GM21423 (cell line): ENCODE measurements at regions not wholly inside any gene's neighbourhood (a gene's known extent, or its start where the extent isn't known, plus 50 kb on each side); places are given as distances from the start of the nearest gene placed in this dataset.

Experiments
- ATAC-seq: cut with Tn5 transposase; IDR thresholded peaks from one replicate; pipeline ENCODE4 v1.9.1; 2021; ENCODE audit warnings: mild to moderate bottlenecking, moderate library complexity; ENCODE audit not compliant: unreplicated experiment

DNA sequence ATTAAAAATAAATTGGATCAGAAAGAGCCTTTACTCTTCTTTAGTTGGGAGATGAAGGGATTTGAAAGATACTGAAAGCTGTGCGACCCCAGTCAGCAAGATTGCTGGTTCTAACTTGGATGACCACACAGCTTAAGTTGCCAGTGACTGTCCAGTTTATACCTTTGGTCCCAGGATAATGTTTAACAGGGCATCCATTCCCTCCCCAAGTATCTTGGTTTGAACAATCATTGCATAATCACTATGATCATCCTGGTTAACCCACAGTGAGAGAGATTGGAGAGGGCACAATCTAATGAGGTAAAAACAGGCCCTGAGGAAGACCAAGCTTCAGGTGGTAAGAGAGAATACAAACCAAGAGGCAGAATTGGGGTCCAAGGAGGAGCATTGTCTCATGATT is 798.3 kb downstream of the MAFB start:
- ATAC-seq, result no peak

DNA sequence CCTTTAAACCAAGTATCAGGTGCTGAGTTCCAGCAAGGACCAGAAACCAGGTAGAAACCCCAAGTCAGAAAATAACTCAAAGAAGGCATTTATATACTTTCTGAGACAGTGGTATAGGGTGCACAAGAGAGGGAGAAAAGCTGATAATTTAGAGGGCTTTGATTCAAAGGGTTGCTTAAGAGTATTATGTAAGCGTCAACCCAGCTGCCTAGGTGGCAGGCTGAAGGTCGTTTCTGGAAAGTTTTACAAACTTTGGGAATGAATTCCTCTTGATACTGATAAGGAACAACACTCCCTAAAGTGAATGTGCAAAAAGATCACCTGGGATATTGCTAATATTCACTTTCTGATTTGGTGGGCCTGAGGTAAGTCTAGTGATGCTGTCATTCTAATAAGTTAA is 800.7 kb downstream of the MAFB start:
- no peak for ATAC-seq

DNA sequence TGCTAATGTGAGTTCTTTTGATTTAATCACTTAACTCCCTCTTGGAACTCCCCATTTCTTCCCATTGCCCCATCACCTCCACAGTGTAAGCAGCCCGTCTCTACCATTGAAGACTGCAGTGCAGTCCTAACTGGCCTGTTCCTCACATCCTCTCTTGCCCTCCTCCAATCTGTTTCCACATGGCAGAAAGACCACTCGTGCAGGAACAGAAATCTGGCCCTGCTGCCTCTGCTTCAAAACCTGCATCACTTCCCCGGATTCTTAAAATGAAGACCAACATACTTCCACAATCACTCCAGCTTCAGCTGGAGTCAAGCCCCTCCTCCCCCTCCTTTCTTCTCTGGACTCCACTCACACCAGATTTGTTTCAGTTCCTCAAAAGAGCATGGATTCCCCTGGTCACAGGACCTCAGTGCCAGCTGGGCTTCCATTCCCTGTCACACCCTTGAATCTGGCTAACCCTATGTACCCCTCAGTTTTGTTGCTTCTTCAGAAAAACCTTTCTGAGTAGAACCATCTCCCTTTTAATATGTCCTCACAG is 802.3 kb downstream of the MAFB start:
- ATAC-seq, result no peak

DNA sequence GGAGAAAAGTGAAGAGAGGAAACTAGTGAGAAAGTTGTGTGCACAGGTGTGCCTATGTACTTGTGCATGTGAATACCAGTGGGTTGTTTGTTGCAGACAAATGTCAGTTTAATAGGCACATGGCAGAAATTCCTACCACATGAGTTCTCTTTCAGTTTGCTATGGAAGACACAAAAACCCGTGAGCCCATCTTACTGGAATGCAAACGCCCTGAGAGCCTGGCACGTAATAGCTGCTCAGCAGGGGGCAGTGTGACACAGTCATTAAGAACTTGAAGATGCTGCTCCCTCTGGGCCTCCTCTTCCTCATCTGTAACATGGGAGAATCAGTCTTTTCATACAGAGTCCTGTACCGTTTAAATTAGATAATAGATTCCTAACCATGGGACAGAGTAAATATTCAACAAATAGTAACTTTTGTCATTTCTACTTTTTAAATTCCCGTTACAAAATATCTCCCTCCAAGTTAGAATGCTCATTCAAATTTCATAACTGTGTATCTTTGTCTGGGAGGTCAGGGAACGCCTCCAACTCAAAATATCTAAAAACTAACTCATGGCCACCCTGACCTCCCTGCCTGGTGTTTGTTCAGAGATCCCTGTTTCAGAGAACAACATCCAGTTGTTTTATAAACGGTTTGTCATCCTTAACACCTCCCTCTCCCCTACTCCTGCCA is 802.9 kb downstream of the MAFB start:
- no peak for ATAC-seq

DNA sequence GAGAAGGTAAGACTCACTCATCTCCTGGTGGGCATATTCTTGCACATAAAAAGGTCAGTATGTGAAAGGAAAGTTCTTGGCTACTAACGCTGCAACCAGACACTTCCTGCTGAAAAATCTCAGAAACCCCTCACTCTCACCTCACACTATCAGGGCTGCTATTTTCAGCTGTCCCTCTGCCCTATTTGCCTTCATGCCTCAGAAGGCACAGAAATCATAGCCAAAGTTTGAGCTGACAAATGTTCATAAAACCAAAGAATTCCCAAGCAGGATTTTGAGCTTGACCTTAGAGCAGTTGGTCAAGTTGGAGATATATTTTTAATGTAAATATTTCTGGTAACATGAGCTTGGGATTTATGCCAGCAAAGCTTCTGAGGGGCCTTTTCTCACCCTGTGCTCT is 806.2 kb downstream of the MAFB start:
- no peak for ATAC-seq

DNA sequence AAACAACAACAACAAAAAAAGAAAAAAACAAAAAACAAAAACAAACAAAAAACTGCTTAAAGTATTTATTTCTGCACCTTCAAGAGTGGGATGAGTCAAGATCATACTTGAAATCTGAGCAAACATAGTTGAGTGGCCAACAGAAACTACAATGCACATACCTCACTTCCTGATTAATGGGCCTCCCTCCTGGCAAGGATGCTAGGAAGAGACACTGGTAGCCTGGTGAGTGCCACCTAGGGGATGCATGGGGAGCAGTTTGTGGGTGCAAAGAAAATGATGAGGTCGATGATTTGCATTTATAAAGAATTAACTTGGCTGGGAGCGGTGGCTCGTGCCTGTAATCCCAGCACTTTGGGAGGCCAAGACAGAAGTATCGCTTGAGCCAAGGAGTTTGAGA is 808.1 kb downstream of the MAFB start:
- ATAC-seq, result no peak

DNA sequence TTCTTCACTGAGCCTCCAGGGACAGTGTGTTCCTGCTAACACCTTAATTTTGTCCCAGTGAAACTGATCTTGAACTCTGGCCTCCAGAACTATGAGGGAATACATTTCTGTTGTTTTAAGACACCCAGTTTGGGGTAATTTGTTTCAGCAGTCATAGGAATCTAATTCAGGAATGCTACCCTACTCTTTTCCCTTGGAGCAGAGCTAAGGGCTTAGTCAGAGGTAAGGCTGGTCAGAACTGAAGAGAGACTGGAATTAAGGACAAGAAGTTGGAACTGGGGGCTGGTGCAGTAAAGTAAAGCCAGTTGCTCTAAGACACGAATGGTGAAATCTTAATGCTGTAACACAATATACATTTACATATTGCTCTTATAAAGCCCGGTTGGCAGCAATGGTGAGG is 809.7 kb downstream of the MAFB start:
- no peak for ATAC-seq

DNA sequence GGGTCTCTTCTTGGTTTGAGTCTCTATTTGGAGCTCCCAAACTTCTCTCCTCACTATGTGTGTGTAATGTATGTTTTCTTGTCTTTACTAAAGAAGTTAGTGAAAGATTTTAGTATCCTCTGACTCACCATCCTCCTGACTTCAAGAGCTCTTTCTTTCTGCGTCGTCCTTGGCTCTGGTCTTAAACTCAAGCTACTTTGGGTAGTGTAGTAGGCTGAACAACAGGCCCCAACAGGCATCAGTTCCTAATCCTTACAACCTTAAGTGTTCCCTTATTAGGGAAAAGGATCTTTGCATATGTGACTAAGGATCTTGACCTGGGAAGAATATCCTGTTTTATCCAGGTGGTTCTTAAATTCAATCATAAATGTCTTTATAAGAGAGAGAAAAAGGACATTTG is 810.2 kb downstream of the MAFB start:
- ATAC-seq, result no peak

DNA sequence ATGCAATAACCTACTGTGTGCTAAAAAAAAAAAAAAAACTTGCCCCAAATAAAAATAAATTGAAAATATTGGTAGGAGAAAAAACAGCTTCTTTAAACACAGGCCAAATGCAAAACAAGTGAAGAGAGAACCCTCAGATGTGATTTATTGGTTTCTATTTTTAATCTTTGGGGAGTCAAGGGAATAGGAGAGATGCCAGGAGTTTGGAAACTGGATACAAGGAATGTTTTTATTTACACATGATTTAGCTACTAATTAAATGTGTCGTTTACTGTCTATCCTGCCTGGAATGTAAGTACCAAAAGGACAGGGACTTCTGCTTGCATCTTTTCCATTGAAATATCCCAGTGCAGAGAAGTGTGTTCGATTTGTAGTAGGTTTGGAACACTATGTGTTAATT is 810.7 kb downstream of the MAFB start:
- ATAC-seq, result no peak

DNA sequence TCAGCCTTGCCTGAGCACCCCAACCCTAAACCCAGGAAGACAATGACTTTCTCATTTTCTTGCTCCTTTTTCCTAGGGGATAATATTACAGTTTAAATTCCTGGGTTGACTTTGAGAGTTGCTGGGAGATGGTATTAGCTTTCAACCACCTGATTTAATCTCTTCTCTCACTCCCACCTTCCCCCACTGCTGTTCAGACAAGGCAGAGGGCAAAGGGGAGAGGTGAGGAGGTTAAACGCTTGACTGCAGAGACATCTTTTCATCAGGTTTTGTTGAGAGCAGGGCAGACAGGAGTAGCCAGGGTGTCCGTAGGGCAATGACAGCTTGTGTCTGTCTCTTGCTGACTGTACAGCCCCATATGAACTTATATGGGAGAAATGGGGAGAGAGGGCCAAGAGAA is 811.2 kb downstream of the MAFB start:
- ATAC-seq, result no peak

DNA sequence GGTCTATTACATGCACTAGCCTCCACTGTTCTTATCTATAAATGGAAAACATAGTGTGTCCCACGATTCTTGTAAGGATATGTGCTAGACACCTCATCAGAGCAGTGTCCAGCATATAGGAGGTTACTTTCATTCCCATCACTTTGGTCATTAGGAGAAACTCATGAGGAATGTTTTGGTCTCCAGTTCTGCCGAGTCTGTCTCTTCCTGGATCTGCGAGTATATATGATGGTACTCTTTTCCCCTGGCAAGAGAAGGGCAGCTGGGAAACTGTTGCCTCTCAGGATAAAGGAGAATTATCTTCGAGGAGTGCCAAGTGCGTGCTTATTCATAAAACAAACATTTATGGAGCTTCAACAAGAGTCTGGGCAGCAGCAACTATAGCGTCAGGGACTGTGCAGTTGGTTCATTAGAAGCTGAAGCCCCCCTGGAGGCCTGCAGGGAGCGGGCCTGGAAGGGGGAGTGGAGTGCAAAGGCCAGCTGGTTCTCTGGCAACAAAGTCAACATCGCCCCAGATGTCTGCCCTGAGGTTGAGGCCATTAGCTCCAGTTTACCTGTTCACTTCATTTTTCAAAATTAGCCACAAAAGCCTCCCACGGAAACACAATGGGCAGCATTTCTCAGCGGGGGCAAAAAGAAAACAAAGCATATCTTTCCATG is 811.9 kb downstream of the MAFB start:
- ATAC-seq, result no peak

DNA sequence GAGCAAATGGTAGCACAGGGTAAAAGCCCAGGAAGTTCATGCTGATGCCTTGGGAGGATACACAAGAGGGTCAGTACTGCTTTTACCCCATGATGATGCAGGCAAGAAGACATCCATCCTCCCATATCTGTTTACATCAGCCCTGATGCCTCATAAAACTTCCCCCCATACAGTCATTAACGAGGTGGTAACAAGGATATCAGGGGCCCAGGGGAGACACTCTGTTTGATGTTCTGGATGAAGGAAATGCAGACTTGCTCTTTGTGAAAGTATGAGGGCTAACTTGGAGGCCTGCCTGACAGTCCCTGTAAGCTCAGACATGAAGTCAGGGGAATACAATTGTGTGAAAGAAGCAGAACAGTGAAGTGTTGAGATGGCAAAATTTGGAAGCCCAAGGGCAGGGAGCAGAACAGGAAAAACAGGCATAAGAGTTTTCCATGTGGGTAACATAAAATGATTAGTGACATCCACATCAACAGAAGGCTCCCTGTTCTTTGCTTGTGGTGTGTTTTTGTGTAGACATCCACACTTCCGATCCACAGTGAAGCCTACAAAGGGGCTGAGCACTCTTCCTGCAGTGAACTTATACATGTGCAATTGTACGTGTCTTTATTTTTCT is 813.4 kb downstream of the MAFB start:
- ATAC-seq, result no peak

DNA sequence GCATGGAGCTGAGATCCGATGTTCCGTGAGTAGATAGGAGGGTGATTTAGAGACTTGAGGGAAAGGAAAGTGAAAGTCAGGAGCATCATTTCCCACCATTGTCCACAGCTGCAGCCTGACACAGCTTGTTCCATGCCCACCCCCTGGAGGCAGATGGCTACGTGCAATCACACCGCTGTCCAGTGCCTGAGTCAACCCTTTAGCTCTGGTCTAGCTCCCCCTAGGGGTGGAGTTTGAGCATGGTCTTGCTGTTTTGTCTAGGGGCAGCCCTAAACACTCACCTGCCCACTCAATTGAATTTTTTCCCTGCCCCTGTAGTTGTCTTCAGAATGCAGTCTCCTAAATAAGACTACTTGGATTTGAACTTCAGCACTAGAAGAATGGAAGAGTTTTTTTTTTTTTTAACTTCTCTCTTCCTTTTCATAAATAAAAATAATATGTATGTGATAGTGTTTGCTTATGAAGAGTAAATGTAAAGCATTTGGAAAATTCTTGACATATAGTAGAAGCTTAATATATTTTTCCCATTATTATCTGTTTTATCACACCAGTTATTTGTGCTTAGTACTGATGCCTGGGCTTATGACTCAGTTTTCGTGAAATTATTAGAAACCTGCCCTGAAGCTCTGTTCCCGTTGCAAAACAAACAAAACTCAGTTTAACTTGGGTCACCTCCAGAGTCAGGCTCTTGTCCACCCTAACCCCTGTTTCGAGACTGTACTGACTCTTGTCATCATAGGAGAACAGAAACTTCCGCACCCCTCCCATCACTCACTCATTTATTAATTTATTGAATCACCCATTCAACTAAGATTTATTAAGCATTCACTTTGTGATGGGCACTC is 814.8 kb downstream of the MAFB start:
- peak; percentile 77 for ATAC-seq

DNA sequence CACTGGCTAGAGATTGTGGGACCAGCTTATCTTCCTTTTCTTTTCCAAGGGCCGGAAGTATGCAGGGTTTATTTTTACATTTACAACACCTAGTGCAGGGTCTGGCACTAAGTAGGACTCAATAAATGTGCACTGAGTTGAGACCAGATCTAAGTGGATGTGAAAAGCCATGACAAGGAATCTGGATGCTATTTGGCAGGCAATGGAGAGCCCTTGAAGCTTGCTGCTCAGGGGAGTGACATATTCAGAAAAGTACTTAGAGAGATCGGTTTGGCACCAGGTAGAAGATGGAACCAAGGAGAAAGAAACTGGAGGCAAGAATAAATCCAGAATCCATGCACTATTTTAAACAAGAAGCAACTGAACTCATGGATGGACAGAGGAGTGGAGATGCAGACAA is 815.8 kb downstream of the MAFB start:
- ATAC-seq, result no peak

DNA sequence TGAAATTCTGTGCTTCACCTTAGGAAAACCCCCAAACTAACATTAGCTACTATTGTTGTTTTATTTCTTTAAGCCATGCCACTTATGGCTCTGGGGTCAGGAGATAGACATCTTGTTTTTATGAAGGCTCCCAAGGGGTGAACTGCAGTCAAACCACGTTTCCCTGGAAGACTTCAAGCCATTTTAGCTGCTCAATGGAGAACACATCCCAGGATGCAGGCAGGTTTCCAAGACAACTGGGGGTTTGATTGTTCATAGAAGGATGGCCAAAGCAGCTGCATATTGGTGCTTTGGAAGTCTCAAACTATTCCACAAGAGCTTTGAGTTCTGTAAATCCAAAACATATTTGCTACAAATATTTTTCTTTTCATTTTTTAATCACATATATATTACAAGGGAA is 818.0 kb downstream of the MAFB start:
- no peak for ATAC-seq

DNA sequence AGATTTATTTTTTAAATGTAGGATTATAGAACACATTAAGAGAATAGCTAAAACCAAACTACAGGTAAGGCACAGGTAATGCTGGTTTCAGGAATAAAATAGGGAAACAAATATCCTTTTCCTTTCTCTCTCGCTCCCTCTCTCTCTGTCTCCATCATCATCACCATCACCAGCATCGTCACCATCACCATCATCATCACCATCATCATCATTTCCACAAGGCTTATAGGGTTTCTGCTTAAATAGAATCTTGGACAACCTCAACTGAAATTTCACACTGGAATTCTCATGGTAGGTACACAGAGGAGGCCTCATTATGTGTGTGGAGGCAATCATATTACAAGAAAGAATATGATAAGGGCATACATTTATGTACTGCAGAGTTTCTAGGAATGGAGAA is 823.6 kb downstream of the MAFB start:
- ATAC-seq, result no peak

DNA sequence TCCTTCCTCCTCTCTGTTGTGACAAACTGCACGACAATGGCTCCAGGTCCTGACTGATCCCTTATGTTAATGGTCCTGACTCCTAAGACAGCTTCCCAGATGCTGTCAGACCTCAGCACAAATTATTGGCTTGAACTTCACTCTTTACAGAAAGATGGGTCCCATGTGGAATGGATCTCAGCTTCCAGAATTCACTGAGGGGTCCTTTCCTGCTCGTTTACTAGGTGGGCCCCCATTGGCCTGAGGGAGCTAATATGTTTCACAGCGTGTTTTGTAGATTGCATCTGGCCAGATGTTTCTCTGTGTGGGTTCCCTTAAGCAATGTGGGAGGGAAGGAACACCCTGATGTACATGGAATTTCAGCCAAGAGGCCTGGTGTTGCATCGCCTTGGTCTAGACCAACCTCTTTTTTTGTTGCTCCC is 826.6 kb downstream of the MAFB start:
- ATAC-seq, result no peak

DNA sequence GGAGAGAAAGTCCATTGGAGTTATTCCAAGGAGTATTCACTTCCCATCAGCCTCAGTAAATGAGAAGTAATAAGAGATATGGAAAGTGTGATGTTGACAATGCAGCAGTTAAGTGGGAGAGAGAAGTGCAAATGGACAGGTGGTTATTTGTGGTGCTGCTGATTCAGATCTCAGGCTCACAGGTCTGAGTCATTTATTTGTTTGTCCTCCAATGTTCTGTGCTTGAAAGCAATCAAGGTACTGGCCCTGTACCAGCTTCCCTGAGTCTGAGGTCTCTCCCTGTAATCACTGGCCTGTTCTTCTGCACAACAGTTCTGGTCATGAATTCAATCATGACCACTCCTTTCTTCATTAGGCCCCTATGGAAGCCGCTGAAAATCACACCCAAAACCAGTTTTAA is 827.7 kb downstream of the MAFB start:
- no peak for ATAC-seq

DNA sequence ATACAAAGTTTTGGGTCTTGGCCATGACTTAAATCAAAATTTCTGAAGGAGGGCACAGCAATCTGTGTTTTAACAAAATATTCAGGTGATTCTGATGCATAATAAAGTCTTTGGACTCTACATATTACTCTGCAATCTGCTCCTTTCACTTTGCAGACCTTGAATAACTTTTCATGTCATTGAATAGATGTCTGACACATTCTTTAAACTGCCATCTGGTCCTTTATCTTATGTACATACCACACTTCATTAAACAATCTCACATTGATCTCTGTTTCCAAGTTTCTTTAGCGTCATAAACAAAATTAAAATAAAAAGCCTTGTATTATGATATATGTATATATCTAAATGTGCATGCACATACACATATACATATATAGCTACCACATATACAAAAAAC is 831.2 kb downstream of the MAFB start:
- ATAC-seq, result no peak

DNA sequence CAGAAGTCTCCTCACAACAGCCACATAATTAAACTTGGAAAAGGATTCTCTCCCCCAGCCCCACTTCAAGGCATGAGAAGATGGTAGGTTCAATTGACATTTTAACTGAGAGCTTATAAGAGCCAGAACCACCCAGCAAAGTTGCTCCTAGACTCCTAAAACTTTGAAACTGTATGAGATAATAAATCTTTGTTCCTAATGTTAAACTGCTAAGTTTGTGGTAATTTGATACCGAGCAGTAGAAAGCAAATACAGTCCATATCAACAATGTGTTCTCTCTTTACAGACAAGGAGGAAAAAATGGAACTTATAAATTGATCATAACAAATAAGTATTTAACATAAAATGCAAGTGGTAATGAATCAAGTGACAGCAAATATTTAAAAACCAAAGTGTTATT is 831.8 kb downstream of the MAFB start:
- ATAC-seq, result no peak

DNA sequence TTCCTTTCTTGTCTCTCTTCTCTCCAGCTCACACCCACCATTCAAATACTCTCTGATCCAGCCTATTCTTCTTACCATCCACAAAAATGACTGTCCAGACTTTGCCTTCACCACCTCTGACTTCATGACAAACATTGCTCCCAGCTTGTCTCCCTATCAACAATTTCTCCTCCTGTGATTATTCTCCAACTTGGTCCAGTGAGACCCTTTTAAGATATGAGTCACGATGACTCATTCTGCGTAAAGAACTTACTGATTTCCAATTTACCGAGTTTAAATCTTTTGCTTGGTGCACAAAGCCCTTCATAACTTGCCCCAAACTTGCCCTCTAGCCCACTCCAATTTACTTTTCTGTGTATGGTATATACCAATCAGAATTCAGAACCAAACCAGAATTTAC is 833.2 kb downstream of the MAFB start:
- ATAC-seq, result no peak
